ENCODE measurements at regions not wholly inside any gene's neighbourhood (a gene's known extent, or its start where the extent isn't known, plus 50 kb on each side); places are given as distances from the start of the nearest gene placed in this dataset.

DNA sequence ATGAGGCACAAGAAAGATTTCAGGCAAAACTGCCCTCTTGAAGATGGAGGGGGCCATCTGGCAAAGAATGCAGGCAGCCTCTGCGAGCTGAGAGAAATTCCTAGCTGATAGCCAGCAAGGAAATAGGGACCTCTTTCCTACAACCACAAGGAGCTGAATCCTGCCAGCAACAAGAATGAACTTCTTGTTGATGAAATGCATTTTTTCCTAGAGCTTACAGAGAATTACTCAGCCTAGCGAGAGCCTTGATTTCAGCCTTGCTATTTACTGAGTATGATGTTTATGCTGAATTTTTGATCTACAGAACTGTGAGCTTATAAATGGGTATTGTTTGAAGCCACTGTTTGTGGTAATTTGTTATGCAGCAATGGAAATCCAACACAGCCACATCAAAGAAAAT lies 148.5 kb upstream of the NAALADL2 start:
- H2AFZ ChIP-seq (ENCODE audit: low read length) = no peak overlapping the region
- H3K4me2 ChIP-seq (ENCODE audit: low read depth, low read length, poor library complexity, severe bottlenecking) = no peak overlapping the region
- H3K4me3 ChIP-seq (ENCODE audit: low read length, poor library complexity, severe bottlenecking) = no peak overlapping the region
- H3K4me1 ChIP-seq (ENCODE audit: insufficient read depth, low read length, poor library complexity, severe bottlenecking) = no peaks in the 10 kb centered on the region
- no peaks in the 10 kb centered on the region for H3K9me2 ChIP-seq (replicated peaks; ENCODE audit: low read depth, low read length)
- H3K9me3 ChIP-seq (ENCODE audit: insufficient read depth, low read depth, low read length) = no peaks in the 10 kb centered on the region
- H4K20me1 ChIP-seq (ENCODE audit: insufficient read depth, low read length, poor library complexity, severe bottlenecking) = no peaks in the 10 kb centered on the region
- H3K27me3 ChIP-seq (ENCODE audit: insufficient read depth, low read length, poor library complexity, severe bottlenecking) = no peaks in the 10 kb centered on the region
- no peaks in the 10 kb centered on the region for H3K36me3 ChIP-seq (ENCODE audit: insufficient read depth, low read length)
- no peak overlapping the region for H3K9ac ChIP-seq (ENCODE audit: low read depth, low read length, poor library complexity, severe bottlenecking)
- no peak for TF ChIP-seq EZH2phosphoT487 (IDR thresholded peaks at IDR 0.05; ENCODE audit: borderline replicate concordance)
- TF ChIP-seq, protein P1, sequence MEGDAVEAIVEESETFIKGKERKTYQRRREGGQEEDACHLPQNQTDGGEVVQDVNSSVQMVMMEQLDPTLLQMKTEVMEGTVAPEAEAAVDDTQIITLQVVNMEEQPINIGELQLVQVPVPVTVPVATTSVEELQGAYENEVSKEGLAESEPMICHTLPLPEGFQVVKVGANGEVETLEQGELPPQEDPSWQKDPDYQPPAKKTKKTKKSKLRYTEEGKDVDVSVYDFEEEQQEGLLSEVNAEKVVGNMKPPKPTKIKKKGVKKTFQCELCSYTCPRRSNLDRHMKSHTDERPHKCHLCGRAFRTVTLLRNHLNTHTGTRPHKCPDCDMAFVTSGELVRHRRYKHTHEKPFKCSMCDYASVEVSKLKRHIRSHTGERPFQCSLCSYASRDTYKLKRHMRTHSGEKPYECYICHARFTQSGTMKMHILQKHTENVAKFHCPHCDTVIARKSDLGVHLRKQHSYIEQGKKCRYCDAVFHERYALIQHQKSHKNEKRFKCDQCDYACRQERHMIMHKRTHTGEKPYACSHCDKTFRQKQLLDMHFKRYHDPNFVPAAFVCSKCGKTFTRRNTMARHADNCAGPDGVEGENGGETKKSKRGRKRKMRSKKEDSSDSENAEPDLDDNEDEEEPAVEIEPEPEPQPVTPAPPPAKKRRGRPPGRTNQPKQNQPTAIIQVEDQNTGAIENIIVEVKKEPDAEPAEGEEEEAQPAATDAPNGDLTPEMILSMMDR (conservative IDR thresholded peaks at IDR 0.05; ENCODE audit: low read length) = no peak
- H3K79me2 ChIP-seq (ENCODE audit: insufficient read depth, low read length) = no peaks in the 10 kb centered on the region
- no peaks in the 10 kb centered on the region for H3F3A ChIP-seq (ENCODE audit: low read depth)

DNA sequence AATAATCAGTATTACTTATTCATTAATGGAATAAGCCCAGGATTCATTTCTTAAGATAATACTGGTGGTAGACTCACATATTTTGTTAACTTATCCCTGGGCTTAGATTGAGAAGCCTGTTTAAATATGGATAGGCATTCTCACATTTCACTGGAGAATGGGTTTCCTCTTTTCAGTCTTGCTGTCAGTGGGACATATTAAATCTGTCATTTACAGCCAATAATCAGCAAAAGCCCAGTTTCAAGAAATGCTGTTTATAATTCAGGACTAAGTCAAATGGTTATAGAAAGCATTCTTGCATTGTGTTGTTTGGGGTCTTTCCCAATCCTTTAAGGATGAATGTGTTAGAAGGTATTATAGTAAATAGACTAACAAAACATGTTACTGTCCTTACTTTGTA lies 143.7 kb upstream of the NAALADL2 start:
- no peaks in the 10 kb centered on the region for H3K36me3 ChIP-seq (ENCODE audit: insufficient read depth, low read length)
- no peaks in the 10 kb centered on the region for H3F3A ChIP-seq (ENCODE audit: low read depth)
- TF ChIP-seq EZH2phosphoT487 (IDR thresholded peaks at IDR 0.05; ENCODE audit: borderline replicate concordance) = no peak
- TF ChIP-seq, protein P1 (conservative IDR thresholded peaks at IDR 0.05; ENCODE audit: low read length) = no peak
- H4K20me1 ChIP-seq (ENCODE audit: insufficient read depth, low read length, poor library complexity, severe bottlenecking) = no peaks in the 10 kb centered on the region
- no peaks in the 10 kb centered on the region for H3K9me3 ChIP-seq (ENCODE audit: insufficient read depth, low read depth, low read length)
- no peak overlapping the region for H3K9ac ChIP-seq (ENCODE audit: low read depth, low read length, poor library complexity, severe bottlenecking)
- H3K9me2 ChIP-seq (replicated peaks; ENCODE audit: low read depth, low read length) = no peaks in the 10 kb centered on the region
- no peak overlapping the region for H3K4me3 ChIP-seq (ENCODE audit: low read length, poor library complexity, severe bottlenecking)
- H3K79me2 ChIP-seq (ENCODE audit: insufficient read depth, low read length) = no peaks in the 10 kb centered on the region
- H3K4me1 ChIP-seq (ENCODE audit: insufficient read depth, low read length, poor library complexity, severe bottlenecking) = no peaks in the 10 kb centered on the region
- no peaks in the 10 kb centered on the region for H3K27me3 ChIP-seq (ENCODE audit: insufficient read depth, low read length, poor library complexity, severe bottlenecking)
- no peak overlapping the region for H2AFZ ChIP-seq (ENCODE audit: low read length)
- H3K4me2 ChIP-seq (ENCODE audit: low read depth, low read length, poor library complexity, severe bottlenecking) = no peak overlapping the region

DNA sequence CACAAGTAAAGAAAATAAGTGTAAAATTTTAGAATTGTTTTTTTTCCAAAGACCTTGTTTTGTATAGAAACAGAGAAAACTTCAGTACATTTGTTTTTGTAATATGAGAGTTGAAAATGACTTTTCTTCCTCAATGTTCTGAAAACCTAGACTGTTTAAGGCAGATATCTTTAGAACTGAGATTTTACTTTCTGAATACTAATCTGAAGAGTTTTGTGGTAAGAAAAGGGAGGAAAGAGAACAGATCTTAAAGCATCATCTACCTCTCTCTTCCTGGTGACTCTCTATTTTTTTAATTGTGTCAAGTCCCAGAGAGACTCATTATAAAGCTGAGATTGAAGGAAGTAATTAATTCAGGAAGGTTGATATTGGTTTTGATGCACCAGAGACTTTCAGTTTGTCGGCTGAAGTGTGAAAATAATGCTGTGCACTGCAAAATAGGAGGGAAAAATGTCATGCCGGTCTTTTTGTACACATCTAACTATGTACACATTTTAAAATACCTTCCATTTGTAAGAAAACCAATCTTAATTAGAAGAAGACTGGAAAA lies 142.1 kb upstream of the NAALADL2 start:
- H3K9me3 ChIP-seq (ENCODE audit: insufficient read depth, low read depth, low read length) = no peaks in the 10 kb centered on the region
- no peak for TF ChIP-seq EZH2phosphoT487 (IDR thresholded peaks at IDR 0.05; ENCODE audit: borderline replicate concordance)
- TF ChIP-seq, protein P1 (conservative IDR thresholded peaks at IDR 0.05; ENCODE audit: low read length) = no peak
- H3F3A ChIP-seq (ENCODE audit: low read depth) = no peaks in the 10 kb centered on the region
- H3K36me3 ChIP-seq (ENCODE audit: insufficient read depth, low read length) = no peaks in the 10 kb centered on the region
- H4K20me1 ChIP-seq (ENCODE audit: insufficient read depth, low read length, poor library complexity, severe bottlenecking) = no peaks in the 10 kb centered on the region
- no peaks in the 10 kb centered on the region for H3K27me3 ChIP-seq (ENCODE audit: insufficient read depth, low read length, poor library complexity, severe bottlenecking)
- no peaks in the 10 kb centered on the region for H3K9me2 ChIP-seq (replicated peaks; ENCODE audit: low read depth, low read length)
- no peaks in the 10 kb centered on the region for H3K79me2 ChIP-seq (ENCODE audit: insufficient read depth, low read length)
- no peak overlapping the region for H3K4me3 ChIP-seq (ENCODE audit: low read length, poor library complexity, severe bottlenecking)
- H3K4me2 ChIP-seq (ENCODE audit: low read depth, low read length, poor library complexity, severe bottlenecking) = no peak overlapping the region
- H3K9ac ChIP-seq (ENCODE audit: low read depth, low read length, poor library complexity, severe bottlenecking) = no peak overlapping the region
- H2AFZ ChIP-seq (ENCODE audit: low read length) = no peak overlapping the region
- H3K4me1 ChIP-seq (ENCODE audit: insufficient read depth, low read length, poor library complexity, severe bottlenecking) = no peaks in the 10 kb centered on the region

Measured in Loucy (cell line).